Trophoblast cell (in vitro differentiated cells and primary cell): ENCODE measurements at regions not wholly inside any gene's neighbourhood (a gene's known extent, or its start where the extent isn't known, plus 50 kb on each side); places are given as distances from the start of the nearest gene placed in this dataset.
A peak's percentile ranks its signal among the peaks of the same experiment; 100 is the strongest.

Experiments used
- DNase-seq, 2 donors: peaks; one replicate each; pipeline ENCODE4 v3.0.0-alpha.2; 2016
- H2AFZ ChIP-seq: 2 replicates; pipeline ENCODE4 v1.6.1; 2013; ENCODE audit warnings: low read length, moderate library complexity, mild to moderate bottlenecking; ENCODE audit not compliant: insufficient read depth, poor library complexity
- H2AK5ac ChIP-seq: 2 replicates; pipeline ENCODE4 v1.6.1; 2013; ENCODE audit warnings: mild to moderate bottlenecking, low read length
- H2BK120ac ChIP-seq: 2 replicates; pipeline ENCODE4 v1.6.1; 2013; ENCODE audit warnings: low read length, mild to moderate bottlenecking, moderate library complexity; ENCODE audit not compliant: insufficient read depth, poor library complexity
- H2BK12ac ChIP-seq: 2 replicates; pipeline ENCODE4 v1.6.1; 2013; ENCODE audit warnings: mild to moderate bottlenecking, low read length, moderate library complexity
- H2BK5ac ChIP-seq: 2 replicates; pipeline ENCODE4 v1.6.1; 2013; ENCODE audit warnings: low read length, low read depth, moderate library complexity, mild to moderate bottlenecking; ENCODE audit not compliant: poor library complexity
- H3K14ac ChIP-seq: 2 replicates; pipeline ENCODE4 v1.6.1; 2013; ENCODE audit warnings: mild to moderate bottlenecking, low read length
- H3K18ac ChIP-seq: 2 replicates; pipeline ENCODE4 v1.6.1; 2013; ENCODE audit warnings: mild to moderate bottlenecking, low read length
- H3K23ac ChIP-seq: 2 replicates; pipeline ENCODE4 v1.6.1; 2013; ENCODE audit warnings: low read length
- H3K27ac ChIP-seq: 2 replicates; pipeline ENCODE4 v1.5.1; 2013; ENCODE audit warnings: low read depth, mild to moderate bottlenecking, inconsistent platforms, low read length, moderate library complexity
- H3K27me3 ChIP-seq: 2 replicates; pipeline ENCODE4 v1.6.1; 2013; ENCODE audit warnings: inconsistent platforms, mild to moderate bottlenecking, low read length, moderate library complexity; ENCODE audit not compliant: insufficient read depth
- H3K36me3 ChIP-seq, 2 experiments: 1 replicate in 1 of 2; 2 replicates in 1 of 2; pipeline ENCODE4 v1.6.1; 2013; ENCODE audit warnings: low read length in 2 of 2, mild to moderate bottlenecking in 2 of 2, moderate library complexity in 1 of 2; ENCODE audit not compliant: insufficient read depth in 2 of 2, control insufficient read depth in 1 of 2
- H3K4ac ChIP-seq: 2 replicates; pipeline ENCODE4 v1.6.1; 2013; ENCODE audit warnings: low read depth, mild to moderate bottlenecking, low read length, moderate library complexity
- H3K4me1 ChIP-seq, 2 experiments: 1 replicate in 1 of 2; 2 replicates in 1 of 2; pipeline ENCODE4 v1.6.1; 2013; ENCODE audit warnings: low read length in 2 of 2, mild to moderate bottlenecking in 2 of 2, moderate library complexity in 1 of 2; ENCODE audit not compliant: insufficient read depth in 2 of 2, control insufficient read depth in 1 of 2
- H3K4me2 ChIP-seq: 2 replicates; pipeline ENCODE4 v1.6.1; 2013; ENCODE audit warnings: inconsistent platforms, mild to moderate bottlenecking, low read length, moderate library complexity
- H3K4me3 ChIP-seq: 2 replicates; pipeline ENCODE4 v1.5.1; 2013; ENCODE audit warnings: mild to moderate bottlenecking, low read depth, low read length, inconsistent platforms
- H3K79me1 ChIP-seq: one replicate; pipeline ENCODE4 v1.6.1; 2013; ENCODE audit warnings: low read length
- H3K79me2 ChIP-seq: 2 replicates; pipeline ENCODE4 v1.6.1; 2013; ENCODE audit warnings: low read length, mild to moderate bottlenecking; ENCODE audit not compliant: control insufficient read depth, insufficient read depth, poor library complexity
- H3K9ac ChIP-seq: 2 replicates; pipeline ENCODE4 v1.6.1; 2013; ENCODE audit warnings: mild to moderate bottlenecking, low read length
- H3K9me3 ChIP-seq: 2 replicates; pipeline ENCODE4 v1.6.1; 2013; ENCODE audit warnings: low read depth, mild to moderate bottlenecking, control low read depth, inconsistent platforms, low read length; ENCODE audit not compliant: insufficient read depth
- H4K12ac ChIP-seq: 2 replicates; pipeline ENCODE4 v1.6.1; 2013; ENCODE audit warnings: low read depth, mild to moderate bottlenecking, low read length, moderate library complexity
- H4K8ac ChIP-seq: 2 replicates; pipeline ENCODE4 v1.6.1; 2013; ENCODE audit warnings: low read depth, mild to moderate bottlenecking, low read length, moderate library complexity
- H4K91ac ChIP-seq: one replicate; pipeline ENCODE4 v1.6.1; 2013; ENCODE audit warnings: low read depth, mild to moderate bottlenecking, low read length, moderate library complexity
- WGBS: extraction: QIAGEN DNeasy Blood & Tissue Kit; methylation state at CpG from one replicate; pipeline ENCODE4 v1.1.7; 2013; ENCODE audit warnings: missing lambda C conversion rate; ENCODE audit not compliant: insufficient read length, insufficient coverage; ENCODE audit errors: extremely low coverage; 5-methylcytosine and 5-hydroxymethylcytosine counted together

DNA sequence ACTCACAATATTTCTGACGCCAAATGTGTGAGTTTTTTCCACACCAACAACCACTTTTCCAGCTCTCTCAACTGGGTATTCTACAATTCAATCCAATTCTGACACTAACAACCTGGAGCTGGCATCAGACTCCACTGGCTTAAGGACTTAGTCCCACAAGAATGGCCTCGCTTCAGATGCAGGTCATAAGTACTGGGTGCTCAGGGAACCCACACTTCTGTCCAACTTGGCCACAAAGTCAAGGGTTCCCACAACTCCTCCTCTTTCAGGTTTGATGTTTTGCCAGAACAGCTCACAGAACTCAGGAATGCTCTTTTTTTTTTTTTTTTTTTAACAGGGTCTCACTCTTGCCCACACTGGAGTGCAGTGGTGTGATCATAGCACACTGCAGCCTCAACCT is 56.1 kb upstream of the TMC5 start:
- Histone ChIP-seq H3K27ac (no peak overlapping the region), H2AFZ (no peak overlapping the region), H3K27me3 (no peaks in the 10 kb centered on the region), H3K23ac (no peak overlapping the region), H3K18ac (no peak overlapping the region), H3K4me1 (no peaks in the 10 kb centered on the region), H3K36me3 (no peaks in the 10 kb centered on the region), H3K9me3 (no peaks in the 10 kb centered on the region), H3K79me1 (no peaks in the 10 kb centered on the region), H3K4ac (no peak overlapping the region), H2BK120ac (no peak overlapping the region), H3K4me2 (no peak overlapping the region), H3K14ac (no peak overlapping the region), H3K4me3 (no peak overlapping the region), H4K12ac (no peak overlapping the region), H3K79me2 (no peaks in the 10 kb centered on the region), H2BK5ac (no peak overlapping the region), H3K9ac (no peak overlapping the region), H4K8ac (no peak overlapping the region), H4K91ac (no peak overlapping the region), H2BK12ac (no peak overlapping the region), H2AK5ac (no peak overlapping the region)
- WGBS, result no CpG with 5 or more reads among the region's 2 CpGs
- DNase-seq, result no peak

DNA sequence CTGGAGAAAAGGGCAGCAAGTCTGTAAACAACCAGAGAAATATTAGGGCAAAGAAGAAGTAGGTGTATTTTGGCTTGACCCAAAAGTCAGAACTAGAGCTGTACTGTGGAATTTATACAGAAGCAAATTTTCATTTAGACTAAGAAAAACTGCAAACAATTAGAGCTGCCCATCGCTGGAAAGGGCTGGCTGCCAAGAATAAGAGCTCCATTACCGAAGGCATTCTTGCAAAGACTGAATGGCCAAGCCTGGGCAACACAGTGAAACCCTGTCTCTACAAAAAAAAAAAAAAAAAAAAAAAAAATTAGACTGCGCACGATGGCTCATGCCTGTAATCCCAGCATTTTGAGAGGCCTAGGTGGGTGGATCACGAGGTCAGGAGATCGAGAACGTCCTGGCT is 53.9 kb upstream of the TMC5 start:
- Histone ChIP-seq H3K4me2 (no peak overlapping the region), H3K27me3 (no peaks in the 10 kb centered on the region), H3K4me3 (no peak overlapping the region), H3K79me2 (no peaks in the 10 kb centered on the region), H3K18ac (no peak overlapping the region), H3K4me1 (no peaks in the 10 kb centered on the region), H3K79me1 (no peaks in the 10 kb centered on the region), H2BK120ac (no peak overlapping the region), H3K23ac (no peak overlapping the region), H2AFZ (no peak overlapping the region), H3K36me3 (no peaks in the 10 kb centered on the region), H3K14ac (no peak overlapping the region), H3K9ac (no peak overlapping the region), H3K9me3 (no peaks in the 10 kb centered on the region), H3K27ac (no peak overlapping the region), H4K8ac (no peak overlapping the region), H3K4ac (no peak overlapping the region), H4K12ac (no peak overlapping the region), H2BK12ac (no peak overlapping the region), H2AK5ac (no peak overlapping the region), H2BK5ac (no peak overlapping the region), H4K91ac (no peak overlapping the region)
- WGBS, result no CpG with 5 or more reads among the region's 7 CpGs
- no peak for DNase-seq

GRCh38 chr16:19365486-19365885 is 52.2 kb upstream of the TMC5 start:
- H2BK12ac ChIP-seq, result no peak overlapping the region
- no peak overlapping the region for H2AK5ac ChIP-seq
- no peak overlapping the region for H3K9ac ChIP-seq
- H3K36me3 ChIP-seq, result no peaks in the 10 kb centered on the region
- no peak overlapping the region for H4K12ac ChIP-seq
- no peaks in the 10 kb centered on the region for H3K27me3 ChIP-seq
- no peaks in the 10 kb centered on the region for H3K4me1 ChIP-seq
- H3K4me2 ChIP-seq, result no peak overlapping the region
- H3K79me1 ChIP-seq, result no peaks in the 10 kb centered on the region
- no peak overlapping the region for H4K91ac ChIP-seq
- H4K8ac ChIP-seq, result no peak overlapping the region
- no peak overlapping the region for H2BK120ac ChIP-seq
- no peak overlapping the region for H3K14ac ChIP-seq
- WGBS, result no CpG with 5 or more reads among the region's 1 CpG
- no peak overlapping the region for H3K4me3 ChIP-seq
- no peak overlapping the region for H3K23ac ChIP-seq
- H3K18ac ChIP-seq, result no peak overlapping the region
- H2AFZ ChIP-seq, result no peak overlapping the region
- H3K4ac ChIP-seq, result no peak overlapping the region
- no peak overlapping the region for H2BK5ac ChIP-seq
- H3K27ac ChIP-seq, result no peak overlapping the region
- no peaks in the 10 kb centered on the region for H3K79me2 ChIP-seq
- DNase-seq, result peak in 1 of 2 donors; percentile 57
- no peaks in the 10 kb centered on the region for H3K9me3 ChIP-seq

GRCh38 chr16:19366391-19366790 is 51.3 kb upstream of the TMC5 start:
- no peak overlapping the region for H3K18ac ChIP-seq
- H3K4me2 ChIP-seq, result no peak overlapping the region
- no peak overlapping the region for H4K12ac ChIP-seq
- no peaks in the 10 kb centered on the region for H3K9me3 ChIP-seq
- no peak overlapping the region for H2BK120ac ChIP-seq
- H3K4me1 ChIP-seq, result no peaks in the 10 kb centered on the region
- H3K27ac ChIP-seq, result no peak overlapping the region
- no peak overlapping the region for H2AFZ ChIP-seq
- no peaks in the 10 kb centered on the region for H3K36me3 ChIP-seq
- H2BK5ac ChIP-seq, result no peak overlapping the region
- no peaks in the 10 kb centered on the region for H3K27me3 ChIP-seq
- H3K14ac ChIP-seq, result no peak overlapping the region
- no peak overlapping the region for H3K4ac ChIP-seq
- no CpG with 5 or more reads among the region's 4 CpGs for WGBS
- H3K79me2 ChIP-seq, result no peaks in the 10 kb centered on the region
- H3K79me1 ChIP-seq, result no peaks in the 10 kb centered on the region
- no peak overlapping the region for H2AK5ac ChIP-seq
- H3K23ac ChIP-seq, result no peak overlapping the region
- DNase-seq, result peak in 1 of 2 donors; percentile 35
- H2BK12ac ChIP-seq, result no peak overlapping the region
- no peak overlapping the region for H4K91ac ChIP-seq
- H4K8ac ChIP-seq, result no peak overlapping the region
- H3K9ac ChIP-seq, result no peak overlapping the region
- H3K4me3 ChIP-seq, result no peak overlapping the region

- no peak overlapping the region for H3K14ac ChIP-seq
- H4K8ac ChIP-seq, result no peak overlapping the region
- H3K4me3 ChIP-seq, result no peak overlapping the region
- H3K4me2 ChIP-seq, result no peak overlapping the region
- H2BK12ac ChIP-seq, result no peak overlapping the region
- no peaks in the 10 kb centered on the region for H3K4me1 ChIP-seq
- DNase-seq, result no peak
- no peak overlapping the region for H3K23ac ChIP-seq
- no peak overlapping the region for H2AK5ac ChIP-seq
- H3K9me3 ChIP-seq, result no peaks in the 10 kb centered on the region
- H3K79me2 ChIP-seq, result no peaks in the 10 kb centered on the region
- no peak overlapping the region for H4K12ac ChIP-seq
- no peak overlapping the region for H2BK5ac ChIP-seq
- no peak overlapping the region for H2BK120ac ChIP-seq
- H3K27me3 ChIP-seq, result no peaks in the 10 kb centered on the region
- H3K79me1 ChIP-seq, result no peaks in the 10 kb centered on the region
- no peak overlapping the region for H4K91ac ChIP-seq
- H3K4ac ChIP-seq, result no peak overlapping the region
- H2AFZ ChIP-seq, result no peak overlapping the region
- no peak overlapping the region for H3K18ac ChIP-seq
- H3K27ac ChIP-seq, result no peak overlapping the region
- no peak overlapping the region for H3K9ac ChIP-seq
- no peaks in the 10 kb centered on the region for H3K36me3 ChIP-seq
These were observed 50.3 kb upstream of the TMC5 start for GRCh38 chr16:19367335-19367734.
